EL (cell line): ENCODE measurements at regions not wholly inside any gene's neighbourhood (a gene's known extent, or its start where the extent isn't known, plus 50 kb on each side); places are given as distances from the start of the nearest gene placed in this dataset.

Experiments used
- DNase-seq: peaks from one replicate; pipeline ENCODE4 v3.0.0-alpha.2; 2016

DNA sequence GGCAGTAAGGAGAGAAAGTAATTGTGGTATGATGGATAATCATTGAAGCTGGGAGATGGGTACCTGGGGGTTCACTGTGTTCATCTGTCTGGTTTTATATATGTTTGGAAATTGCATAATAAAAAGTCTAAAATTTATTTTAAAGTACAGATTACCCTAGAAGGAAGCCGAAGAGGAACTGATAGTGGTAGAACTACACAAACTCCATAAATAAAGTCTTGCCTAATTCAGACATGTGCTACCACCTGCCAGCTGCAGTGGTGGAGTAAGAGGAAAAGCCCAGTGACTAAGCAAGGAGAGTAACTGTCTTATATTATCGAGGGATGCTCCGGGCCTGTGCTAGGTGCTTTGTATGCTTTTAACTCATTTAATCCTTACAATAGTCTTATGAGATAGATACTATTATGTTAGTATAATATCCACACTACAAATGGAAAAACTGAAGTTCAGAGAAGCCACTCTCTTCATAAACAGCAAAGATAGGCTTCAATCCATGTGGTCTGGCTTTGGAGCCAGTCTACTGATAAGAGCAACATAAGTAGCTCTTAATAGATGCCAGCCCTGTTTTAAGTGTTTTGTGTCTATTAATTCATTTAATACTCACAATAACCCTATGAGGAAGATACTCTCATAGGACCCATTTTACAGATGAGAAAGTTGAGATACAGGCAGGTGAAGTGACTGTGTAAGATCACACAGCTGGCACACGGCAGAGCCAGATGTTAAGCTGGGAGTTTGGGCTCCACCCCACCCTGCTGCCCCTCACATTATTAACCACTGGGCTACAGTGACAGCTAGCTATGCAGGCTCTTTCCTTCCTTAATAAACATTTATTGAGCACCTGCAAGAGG lies 56.8 kb upstream of the HNRNPU start:
- no peak for DNase-seq

DNA sequence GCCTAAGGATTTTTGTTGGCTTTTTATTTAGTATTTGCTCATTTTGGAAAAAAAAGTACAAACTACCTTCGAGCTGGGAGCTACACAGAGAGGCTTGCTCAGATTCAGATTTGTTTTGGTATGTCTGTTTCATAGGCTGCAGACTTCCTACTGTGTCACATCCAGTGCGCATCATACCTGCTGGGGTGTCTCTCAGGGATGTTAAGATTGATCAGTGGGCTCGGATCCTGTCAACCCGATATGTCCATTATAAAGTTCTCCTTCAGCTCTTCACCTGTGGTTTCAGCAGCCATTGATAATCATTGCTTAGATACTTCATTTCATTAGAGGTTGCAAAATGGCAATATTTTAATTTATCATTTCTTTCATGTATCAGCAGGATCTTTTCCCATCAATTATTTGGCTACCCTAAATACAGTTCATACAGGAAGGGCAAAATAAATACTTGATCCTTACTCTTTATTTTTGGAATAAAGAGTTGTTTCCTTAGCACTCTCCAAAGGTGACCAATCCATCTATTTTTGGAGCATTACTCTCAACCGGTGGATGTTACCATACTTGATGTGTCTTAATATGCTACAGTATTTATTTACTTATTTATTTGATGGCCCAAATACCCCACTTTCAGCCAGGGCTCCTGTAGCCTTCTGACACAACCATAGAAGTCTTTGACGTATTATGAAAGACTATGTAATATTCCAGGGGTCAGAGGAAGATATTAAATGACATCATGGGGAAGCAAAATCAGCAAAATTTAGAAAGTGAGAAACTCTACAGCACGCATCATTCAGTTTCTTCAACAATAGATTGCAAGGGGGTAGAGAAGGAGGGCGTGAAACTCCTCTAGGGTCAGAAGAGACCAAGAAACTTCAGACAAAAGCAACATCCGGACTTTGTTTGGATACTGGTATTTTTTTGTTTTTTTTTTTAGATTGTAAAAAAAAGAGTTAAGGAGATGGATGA lies 55.3 kb upstream of the HNRNPU start:
- DNase-seq: no peak

DNA sequence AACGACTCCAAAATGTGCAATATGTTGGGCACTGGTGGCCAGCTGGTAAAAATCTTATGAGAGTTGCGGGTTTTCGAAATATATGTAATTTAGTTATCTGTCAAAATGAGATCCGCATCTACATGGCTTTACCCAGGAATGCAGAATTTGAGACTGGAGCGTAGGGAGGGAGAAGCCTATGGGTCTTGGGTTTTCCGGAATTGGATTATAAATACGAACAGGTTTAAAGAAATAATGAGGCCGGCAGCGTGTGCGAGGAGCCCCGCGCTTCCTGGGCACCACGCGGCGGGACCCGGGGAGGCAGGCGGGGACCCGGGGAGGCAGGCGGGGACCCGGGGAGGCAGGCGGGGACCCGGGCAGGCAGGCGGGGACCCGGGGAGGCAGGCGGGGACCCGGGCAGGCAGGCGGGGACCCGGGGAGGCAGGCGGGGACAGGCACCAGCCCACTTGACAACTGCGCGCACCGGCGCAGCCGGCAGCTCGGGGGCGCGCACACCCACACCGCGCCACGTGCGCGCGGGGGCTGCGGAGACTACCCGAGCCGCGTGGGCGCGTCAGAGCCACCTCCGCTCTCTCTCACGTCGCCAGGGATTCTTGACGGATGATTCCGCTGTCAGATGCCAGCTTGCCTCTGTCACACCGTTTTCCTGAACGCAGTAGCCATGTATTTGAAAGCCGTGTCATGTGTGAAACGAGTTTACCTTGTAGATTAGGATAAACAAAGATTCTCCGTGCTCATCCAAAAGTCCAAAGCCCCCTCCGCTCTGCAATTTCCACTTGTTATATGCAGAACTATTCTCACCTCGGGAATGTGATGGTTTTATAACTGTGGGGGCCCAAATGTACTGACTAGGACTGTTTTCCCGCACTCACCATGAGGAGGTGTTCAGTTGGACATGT lies 54.3 kb upstream of the HNRNPU start:
- DNase-seq: peak; percentile 40

DNA sequence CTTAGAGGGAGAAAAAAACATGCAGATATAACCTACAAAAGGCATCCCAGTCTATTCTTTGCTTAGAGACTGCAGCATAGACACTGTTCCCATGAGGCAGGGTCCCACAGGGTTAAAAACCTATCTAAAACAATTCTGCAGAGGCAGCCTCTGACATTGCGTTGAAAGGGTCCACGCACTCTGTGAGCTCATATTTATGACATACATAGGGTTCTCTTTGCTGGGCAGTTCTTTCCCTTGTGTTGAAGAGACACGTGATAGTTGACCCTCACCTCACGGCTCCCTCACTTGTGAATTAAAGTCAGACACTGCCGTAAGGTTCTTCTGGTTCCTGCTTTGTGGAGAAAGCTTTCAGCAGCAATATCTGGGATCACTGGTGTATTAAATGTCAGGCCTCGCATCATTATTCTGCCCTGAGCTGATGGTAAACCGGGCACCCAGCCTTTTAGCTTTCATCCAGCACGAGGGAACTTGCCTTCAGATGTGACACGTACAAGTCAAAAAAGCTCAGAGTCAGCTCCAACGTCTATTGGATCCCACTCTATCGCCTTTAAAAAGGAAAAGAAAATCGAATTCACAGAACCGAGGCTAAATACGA lies 52.8 kb upstream of the HNRNPU start:
- no peak for DNase-seq

DNA sequence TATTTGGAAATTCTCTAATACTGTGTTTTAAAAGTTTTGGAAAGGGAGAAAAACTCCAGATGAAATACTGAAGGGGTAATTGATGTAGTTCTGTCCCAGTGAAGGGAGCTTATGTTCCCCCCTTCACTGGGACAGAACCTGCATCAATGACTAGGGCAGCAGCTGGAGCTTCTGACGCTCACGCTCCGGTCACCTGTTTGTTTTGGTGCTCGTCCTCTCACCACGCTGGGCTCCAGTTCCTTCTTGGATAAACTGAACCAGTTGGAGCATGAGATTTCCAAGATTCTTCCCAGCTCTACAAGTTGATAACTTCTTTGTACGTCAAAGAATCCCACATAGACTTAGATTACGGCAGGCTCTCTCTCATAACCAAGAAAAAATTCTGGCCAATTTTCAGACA lies 51.4 kb upstream of the HNRNPU start:
- DNase-seq: no peak

DNA sequence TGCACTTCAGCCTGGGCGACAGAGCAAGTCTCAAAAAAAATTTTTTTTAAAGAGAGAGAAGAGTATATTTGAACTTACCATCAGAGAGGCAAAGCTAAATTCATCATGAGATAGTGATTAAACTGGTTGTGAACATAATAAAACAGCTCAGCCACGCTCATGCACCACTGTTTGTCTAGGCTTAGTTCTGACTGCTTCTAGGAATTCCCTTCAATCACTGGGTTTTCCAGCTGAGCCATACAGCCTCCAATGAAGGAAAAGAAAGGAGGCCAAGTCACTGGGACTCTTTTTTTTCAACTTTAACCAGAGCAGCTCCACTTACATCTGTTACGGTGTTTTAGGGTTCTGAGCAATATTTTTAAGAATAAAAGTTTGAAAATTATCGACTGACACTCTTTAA lies 50.4 kb upstream of the HNRNPU start:
- no peak for DNase-seq
